H1 (cell line): ENCODE measurements at regions not wholly inside any gene's neighbourhood (a gene's known extent, or its start where the extent isn't known, plus 50 kb on each side); places are given as distances from the start of the nearest gene placed in this dataset.

ENCODE experiments used
- BCL11A ChIP-seq, 2 experiments: IDR thresholded peaks; one replicate each; pipeline ENCODE4 v1.6.1; 2011; ENCODE audit warnings: low read depth in 2 of 2, low read length in 2 of 2, mild to moderate bottlenecking in 2 of 2
- CEBPB ChIP-seq: IDR thresholded peaks from 2 replicates; pipeline ENCODE4 v1.6.1; 2012; ENCODE audit warnings: low read depth, low read length
- NANOG ChIP-seq: IDR thresholded peaks from 2 replicates; pipeline ENCODE4 v1.6.1; 2011; ENCODE audit warnings: low read length, low read depth, mild to moderate bottlenecking, inconsistent platforms; ENCODE audit not compliant: insufficient read depth, poor library complexity, severe bottlenecking
- PHF8 ChIP-seq: fragments of 200-600 bp; sonication (generic); conservative IDR thresholded peaks from 2 replicates; pipeline ENCODE4 v1.7.1; 2012; ENCODE audit warnings: low read depth, mild to moderate bottlenecking, inconsistent platforms, low read length, moderate library complexity
- RBBP5 ChIP-seq: IDR thresholded peaks from 2 replicates; pipeline ENCODE4 v1.7.1; 2012; ENCODE audit warnings: low read depth, mild to moderate bottlenecking, inconsistent platforms, low read length, moderate library complexity, borderline replicate concordance
- RNF2 ChIP-seq: fragments of 200-900, 300-1000 bp; sonication (generic); IDR thresholded peaks from 2 replicates; pipeline ENCODE4 v1.7.1; 2016; ENCODE audit warnings: borderline replicate concordance, low read depth, mild to moderate bottlenecking, antibody characterized with exemption, low read length; ENCODE audit not compliant: poor library complexity, severe bottlenecking; ENCODE audit errors: missing control alignments
- RXRA ChIP-seq: IDR thresholded peaks from 2 replicates; pipeline ENCODE4 v1.6.1; 2011; ENCODE audit warnings: low read depth, mild to moderate bottlenecking, low read length, moderate library complexity; ENCODE audit not compliant: insufficient read depth
- SRF ChIP-seq: IDR thresholded peaks from 2 replicates; pipeline ENCODE4 v1.6.1; 2011; ENCODE audit warnings: mild to moderate bottlenecking, low read depth, low read length, moderate library complexity
- SUZ12 ChIP-seq: fragments of 200-600 bp; sonication (generic); IDR thresholded peaks from 2 replicates; pipeline ENCODE4 v1.6.1; 2012; ENCODE audit warnings: mild to moderate bottlenecking, inconsistent platforms, low read length, moderate library complexity, mixed read lengths
- TF ChIP-seq, protein P1 (sequence below): fragments of 300-600 bp; sonication (generic); IDR thresholded peaks from 2 replicates; pipeline ENCODE4 v1.7.1; 2012; ENCODE audit warnings: low read length, moderate library complexity, mild to moderate bottlenecking, inconsistent platforms; ENCODE audit not compliant: insufficient replicate concordance

DNA sequence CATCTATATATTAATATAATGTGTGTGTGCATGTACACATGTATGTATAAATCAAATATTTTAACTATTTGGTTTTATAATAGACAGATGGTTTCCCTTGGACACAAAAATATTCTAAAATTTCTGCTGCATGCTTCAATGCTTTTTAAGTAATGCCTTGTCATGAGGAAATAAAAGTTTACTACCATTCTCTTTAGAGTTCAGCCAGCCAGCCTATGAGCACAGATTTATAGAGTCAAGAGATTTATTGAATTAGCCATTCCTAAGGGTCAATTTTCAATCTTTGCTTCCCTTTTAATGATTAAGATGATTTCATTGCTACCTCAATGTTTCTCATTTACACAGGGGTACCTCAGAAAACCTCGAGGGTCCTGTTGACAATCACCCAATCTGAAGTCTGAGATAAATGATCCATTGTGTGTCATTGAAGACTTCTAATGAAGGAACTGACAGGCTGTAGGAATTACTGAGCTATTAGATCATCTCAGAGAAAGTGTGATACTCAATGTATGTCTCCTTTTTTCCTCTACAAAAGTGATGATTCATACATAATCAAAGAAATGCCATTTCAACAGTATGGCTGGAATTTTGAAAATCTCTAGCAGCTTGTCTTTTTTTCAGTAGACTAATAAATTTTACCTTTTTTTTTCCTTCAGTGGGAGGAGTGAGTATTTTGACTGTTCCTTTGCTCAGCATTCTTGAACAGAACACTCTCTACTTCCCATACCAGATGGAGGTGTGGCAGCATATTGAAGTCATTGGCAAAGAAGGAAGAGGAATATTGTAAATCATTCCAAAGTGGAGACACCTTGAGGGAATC, 222.6 kb upstream of the PCDH18 start (continued):
- TF ChIP-seq, protein P1, sequence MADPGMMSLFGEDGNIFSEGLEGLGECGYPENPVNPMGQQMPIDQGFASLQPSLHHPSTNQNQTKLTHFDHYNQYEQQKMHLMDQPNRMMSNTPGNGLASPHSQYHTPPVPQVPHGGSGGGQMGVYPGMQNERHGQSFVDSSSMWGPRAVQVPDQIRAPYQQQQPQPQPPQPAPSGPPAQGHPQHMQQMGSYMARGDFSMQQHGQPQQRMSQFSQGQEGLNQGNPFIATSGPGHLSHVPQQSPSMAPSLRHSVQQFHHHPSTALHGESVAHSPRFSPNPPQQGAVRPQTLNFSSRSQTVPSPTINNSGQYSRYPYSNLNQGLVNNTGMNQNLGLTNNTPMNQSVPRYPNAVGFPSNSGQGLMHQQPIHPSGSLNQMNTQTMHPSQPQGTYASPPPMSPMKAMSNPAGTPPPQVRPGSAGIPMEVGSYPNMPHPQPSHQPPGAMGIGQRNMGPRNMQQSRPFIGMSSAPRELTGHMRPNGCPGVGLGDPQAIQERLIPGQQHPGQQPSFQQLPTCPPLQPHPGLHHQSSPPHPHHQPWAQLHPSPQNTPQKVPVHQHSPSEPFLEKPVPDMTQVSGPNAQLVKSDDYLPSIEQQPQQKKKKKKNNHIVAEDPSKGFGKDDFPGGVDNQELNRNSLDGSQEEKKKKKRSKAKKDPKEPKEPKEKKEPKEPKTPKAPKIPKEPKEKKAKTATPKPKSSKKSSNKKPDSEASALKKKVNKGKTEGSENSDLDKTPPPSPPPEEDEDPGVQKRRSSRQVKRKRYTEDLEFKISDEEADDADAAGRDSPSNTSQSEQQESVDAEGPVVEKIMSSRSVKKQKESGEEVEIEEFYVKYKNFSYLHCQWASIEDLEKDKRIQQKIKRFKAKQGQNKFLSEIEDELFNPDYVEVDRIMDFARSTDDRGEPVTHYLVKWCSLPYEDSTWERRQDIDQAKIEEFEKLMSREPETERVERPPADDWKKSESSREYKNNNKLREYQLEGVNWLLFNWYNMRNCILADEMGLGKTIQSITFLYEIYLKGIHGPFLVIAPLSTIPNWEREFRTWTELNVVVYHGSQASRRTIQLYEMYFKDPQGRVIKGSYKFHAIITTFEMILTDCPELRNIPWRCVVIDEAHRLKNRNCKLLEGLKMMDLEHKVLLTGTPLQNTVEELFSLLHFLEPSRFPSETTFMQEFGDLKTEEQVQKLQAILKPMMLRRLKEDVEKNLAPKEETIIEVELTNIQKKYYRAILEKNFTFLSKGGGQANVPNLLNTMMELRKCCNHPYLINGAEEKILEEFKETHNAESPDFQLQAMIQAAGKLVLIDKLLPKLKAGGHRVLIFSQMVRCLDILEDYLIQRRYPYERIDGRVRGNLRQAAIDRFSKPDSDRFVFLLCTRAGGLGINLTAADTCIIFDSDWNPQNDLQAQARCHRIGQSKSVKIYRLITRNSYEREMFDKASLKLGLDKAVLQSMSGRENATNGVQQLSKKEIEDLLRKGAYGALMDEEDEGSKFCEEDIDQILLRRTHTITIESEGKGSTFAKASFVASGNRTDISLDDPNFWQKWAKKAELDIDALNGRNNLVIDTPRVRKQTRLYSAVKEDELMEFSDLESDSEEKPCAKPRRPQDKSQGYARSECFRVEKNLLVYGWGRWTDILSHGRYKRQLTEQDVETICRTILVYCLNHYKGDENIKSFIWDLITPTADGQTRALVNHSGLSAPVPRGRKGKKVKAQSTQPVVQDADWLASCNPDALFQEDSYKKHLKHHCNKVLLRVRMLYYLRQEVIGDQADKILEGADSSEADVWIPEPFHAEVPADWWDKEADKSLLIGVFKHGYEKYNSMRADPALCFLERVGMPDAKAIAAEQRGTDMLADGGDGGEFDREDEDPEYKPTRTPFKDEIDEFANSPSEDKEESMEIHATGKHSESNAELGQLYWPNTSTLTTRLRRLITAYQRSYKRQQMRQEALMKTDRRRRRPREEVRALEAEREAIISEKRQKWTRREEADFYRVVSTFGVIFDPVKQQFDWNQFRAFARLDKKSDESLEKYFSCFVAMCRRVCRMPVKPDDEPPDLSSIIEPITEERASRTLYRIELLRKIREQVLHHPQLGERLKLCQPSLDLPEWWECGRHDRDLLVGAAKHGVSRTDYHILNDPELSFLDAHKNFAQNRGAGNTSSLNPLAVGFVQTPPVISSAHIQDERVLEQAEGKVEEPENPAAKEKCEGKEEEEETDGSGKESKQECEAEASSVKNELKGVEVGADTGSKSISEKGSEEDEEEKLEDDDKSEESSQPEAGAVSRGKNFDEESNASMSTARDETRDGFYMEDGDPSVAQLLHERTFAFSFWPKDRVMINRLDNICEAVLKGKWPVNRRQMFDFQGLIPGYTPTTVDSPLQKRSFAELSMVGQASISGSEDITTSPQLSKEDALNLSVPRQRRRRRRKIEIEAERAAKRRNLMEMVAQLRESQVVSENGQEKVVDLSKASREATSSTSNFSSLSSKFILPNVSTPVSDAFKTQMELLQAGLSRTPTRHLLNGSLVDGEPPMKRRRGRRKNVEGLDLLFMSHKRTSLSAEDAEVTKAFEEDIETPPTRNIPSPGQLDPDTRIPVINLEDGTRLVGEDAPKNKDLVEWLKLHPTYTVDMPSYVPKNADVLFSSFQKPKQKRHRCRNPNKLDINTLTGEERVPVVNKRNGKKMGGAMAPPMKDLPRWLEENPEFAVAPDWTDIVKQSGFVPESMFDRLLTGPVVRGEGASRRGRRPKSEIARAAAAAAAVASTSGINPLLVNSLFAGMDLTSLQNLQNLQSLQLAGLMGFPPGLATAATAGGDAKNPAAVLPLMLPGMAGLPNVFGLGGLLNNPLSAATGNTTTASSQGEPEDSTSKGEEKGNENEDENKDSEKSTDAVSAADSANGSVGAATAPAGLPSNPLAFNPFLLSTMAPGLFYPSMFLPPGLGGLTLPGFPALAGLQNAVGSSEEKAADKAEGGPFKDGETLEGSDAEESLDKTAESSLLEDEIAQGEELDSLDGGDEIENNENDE, result no peak
- TF ChIP-seq SRF (no peak), BCL11A (IDR thresholded peaks at IDR 0.05; ENCODE audit: low read depth in 2 of 2, low read length in 2 of 2) (no peak), CEBPB (no peak), SUZ12 (no peak), RBBP5 (no peak), PHF8 (no peak), RNF2 (no peak), RXRA (no peak), NANOG (no peak)
